T-helper 1 cell treated with Interleukin-12 subunit alpha and Interleukin-12 subunit beta and Interleukin-4 antibody, amounts not matched to agents 30 ng/mL and 1 ng/mL, for 36 hours (primary cell): ENCODE measurements at regions not wholly inside any gene's neighbourhood (a gene's known extent, or its start where the extent isn't known, plus 50 kb on each side); places are given as distances from the start of the nearest gene placed in this dataset.

Experiments used
- intact Hi-C: fragments of 100-400 bp; cut with micrococcal nuclease; formaldehyde crosslinking; loops from one replicate; pipeline ENCODE4 v1.15.1; 2024

- intact Hi-C loops = no loop called here
Observed at GRCh38 chr17:13735861-13736260, 134.1 kb upstream of the HS3ST3A1 start.

DNA sequence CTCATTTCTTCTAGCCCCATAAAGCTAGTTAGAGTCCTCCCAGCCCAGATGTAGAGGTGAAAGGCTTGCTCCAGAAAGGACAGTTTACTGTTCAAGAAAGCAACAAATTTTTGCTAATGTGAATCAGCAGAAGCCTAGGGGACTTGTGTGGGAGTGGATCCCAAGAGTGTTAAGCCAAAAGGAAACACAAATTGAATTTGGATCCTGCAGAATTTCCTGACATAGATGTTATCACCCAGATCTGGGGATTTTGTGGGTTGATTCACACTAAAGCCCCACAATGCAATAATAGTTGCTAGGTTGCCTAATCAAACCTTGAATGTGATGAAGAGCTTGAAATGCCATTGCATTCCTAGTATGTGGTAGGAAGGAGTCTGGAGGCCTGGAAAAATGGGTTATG lies 135.2 kb upstream of the HS3ST3A1 start:
- intact Hi-C loops = no loop called here

- intact Hi-C loops = no loop called here
Observed at GRCh38 chr17:13740686-13741085, 139.0 kb upstream of the HS3ST3A1 start.

DNA sequence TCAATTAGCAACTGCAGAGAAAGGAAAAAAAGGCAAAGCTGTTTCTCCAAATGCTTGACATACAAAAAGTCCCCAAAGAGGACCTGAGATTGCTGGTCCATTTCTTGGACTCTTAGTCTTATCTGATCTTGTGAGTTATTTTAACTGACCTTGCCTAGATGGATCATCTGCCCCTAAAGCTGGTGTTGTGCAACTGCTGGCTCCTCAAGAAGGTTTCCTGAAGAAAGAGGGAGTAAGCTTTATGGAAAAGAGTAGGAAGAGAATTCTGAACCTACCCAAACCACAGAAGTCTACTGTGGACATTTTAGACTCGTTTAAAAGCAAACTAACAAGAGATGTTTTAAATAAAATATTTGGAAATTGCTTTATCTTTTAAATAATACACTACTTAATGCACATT lies 140.0 kb upstream of the HS3ST3A1 start:
- intact Hi-C loops = no loop called here

GRCh38 chr17:13743906-13744305 lies 142.2 kb upstream of the HS3ST3A1 start:
- intact Hi-C loops = no loop called here

- intact Hi-C loops = no loop called here
Observed at GRCh38 chr17:13746404-13746803, 144.7 kb upstream of the HS3ST3A1 start.

GRCh38 chr17:13749166-13749890 lies 147.6 kb upstream of the HS3ST3A1 start:
- intact Hi-C loops = no loop called here

GRCh38 chr17:13749891-13750235 lies 148.1 kb upstream of the HS3ST3A1 start:
- intact Hi-C loops = no loop called here

DNA sequence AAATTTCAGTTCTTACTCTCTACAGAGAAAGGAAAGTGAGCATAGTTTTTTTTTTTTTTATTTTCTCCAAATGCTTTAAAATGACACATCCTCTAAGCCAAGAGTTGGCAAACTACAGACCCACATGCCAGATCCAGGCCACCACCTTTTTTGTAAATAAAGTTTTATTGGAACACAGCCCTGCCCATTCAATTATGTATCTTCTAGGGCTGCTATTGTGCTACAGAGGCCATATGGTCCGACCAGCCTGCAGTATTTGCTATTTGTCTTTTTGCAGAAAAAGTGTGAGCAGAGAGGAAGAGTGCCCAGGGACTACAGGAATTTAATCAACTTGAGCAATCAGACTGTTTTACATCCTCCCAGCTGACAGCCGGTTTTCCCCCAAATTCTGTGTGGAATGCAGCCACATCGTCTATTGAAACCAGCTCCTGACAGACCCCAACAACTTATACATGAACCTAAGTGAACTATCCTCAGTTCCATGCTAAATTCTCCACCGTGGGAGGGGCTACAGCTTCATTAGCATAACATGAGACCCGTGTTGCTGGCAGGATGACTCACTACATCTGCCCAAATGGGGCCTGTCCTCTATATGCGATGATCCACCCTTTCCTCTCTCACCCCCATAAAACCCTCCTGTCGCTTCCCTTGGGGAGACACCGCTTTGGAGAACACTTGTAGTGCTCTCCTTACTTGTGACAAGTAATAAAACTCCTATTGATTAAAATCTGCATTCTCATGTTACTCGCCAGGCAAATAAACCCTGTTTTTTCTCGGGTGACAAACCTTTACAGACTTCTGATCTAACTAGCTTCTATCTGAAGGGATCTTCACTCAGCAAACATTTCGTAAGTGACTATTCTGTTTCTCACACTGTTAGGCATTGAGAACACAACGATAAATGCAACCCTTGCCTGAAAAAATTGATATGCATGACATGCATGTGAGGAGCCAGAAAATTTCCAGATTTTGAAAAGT lies 149.4 kb upstream of the HS3ST3A1 start:
- intact Hi-C loops = no loop called here

DNA sequence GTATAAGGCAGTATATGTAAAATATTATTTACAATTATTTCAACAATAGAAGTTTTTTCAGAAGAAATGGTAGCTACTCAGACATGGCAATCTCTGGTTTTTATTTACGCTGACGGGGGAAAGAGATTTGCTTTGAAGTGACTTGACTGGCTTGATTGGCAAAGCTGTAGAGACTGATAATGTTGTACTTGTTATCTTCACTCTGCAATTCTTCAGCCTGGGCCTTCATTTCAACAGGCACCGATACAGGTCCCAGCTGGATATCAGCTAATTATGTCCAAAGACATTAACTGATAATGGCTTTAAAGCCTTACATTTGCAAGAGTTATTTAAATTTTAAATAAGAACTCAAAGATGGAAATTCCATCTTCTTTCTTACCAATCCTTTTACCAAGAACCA lies 151.4 kb upstream of the HS3ST3A1 start:
- intact Hi-C loops = no loop called here

- intact Hi-C loops = no loop called here
Observed at GRCh38 chr17:13753771-13754170, 152.0 kb upstream of the HS3ST3A1 start.

GRCh38 chr17:13755851-13756250 lies 154.1 kb upstream of the HS3ST3A1 start:
- intact Hi-C loops = loop anchor here (2.0 kb wide), 1 partner anchor 547 kb away; no protein-coding TSS in a partner anchor

- intact Hi-C loops = loop anchor here (2.0 kb wide), 1 partner anchor 546 kb away; no protein-coding TSS in a partner anchor
Observed at GRCh38 chr17:13756763-13757162, 155.0 kb upstream of the HS3ST3A1 start.

DNA sequence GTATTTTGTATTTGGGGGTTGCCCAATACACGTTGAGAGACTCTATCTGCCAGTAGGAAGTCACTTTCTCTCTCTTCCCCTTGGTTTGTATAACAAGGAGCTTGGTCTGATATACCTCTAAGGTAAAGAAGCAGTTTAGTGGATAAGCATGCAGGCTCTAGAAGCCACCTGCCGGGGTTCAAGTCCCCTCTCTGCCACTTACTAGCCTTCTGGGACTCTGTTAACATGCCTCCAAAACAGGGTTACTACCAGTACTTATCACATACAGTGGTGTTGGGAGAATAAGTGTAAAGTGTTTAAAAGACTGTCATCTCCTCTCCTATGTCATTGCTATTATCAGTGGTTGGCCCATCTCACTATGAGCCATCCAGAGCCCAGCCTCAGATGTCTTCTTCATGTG lies 156.1 kb upstream of the HS3ST3A1 start:
- intact Hi-C loops = loop anchor here (2.0 kb wide), 1 partner anchor 545 kb away; no protein-coding TSS in a partner anchor

DNA sequence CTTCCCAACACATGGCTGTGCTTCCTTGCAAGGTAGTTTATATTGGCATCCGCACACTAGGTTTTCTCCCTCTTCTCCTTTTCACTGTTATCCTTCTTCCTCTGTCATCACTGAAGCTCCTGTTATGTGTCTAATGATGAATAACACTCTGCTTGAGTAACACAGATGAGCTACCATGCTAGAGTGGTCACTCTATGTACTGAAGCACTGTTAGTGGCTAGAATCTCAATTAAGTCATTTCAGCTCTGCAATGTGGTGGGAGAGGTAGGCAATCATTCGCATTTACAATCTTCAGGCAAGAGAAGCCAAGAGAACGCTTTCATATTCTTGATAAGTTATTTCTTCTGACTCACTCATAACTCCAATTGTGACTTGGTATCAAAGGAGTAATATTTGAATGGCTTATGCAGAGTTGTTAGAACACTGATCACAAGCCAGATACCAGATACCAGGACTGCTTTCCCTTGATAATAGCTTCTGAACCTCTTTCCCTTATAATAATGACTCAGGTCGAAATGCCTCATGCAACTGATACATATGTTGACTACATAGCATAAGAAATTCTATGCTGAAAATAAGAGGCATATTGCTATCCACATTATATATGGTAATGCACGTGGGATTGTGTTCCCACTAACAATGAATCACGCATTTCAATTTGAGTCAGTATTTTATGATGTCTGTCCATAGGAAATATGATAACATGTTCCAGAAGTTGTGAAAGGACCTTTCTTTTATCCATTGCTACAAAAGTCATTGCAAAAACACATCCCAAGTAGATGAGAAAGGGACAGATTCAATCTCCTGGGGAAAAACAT lies 158.0 kb upstream of the HS3ST3A1 start:
- intact Hi-C loops = no loop called here

DNA sequence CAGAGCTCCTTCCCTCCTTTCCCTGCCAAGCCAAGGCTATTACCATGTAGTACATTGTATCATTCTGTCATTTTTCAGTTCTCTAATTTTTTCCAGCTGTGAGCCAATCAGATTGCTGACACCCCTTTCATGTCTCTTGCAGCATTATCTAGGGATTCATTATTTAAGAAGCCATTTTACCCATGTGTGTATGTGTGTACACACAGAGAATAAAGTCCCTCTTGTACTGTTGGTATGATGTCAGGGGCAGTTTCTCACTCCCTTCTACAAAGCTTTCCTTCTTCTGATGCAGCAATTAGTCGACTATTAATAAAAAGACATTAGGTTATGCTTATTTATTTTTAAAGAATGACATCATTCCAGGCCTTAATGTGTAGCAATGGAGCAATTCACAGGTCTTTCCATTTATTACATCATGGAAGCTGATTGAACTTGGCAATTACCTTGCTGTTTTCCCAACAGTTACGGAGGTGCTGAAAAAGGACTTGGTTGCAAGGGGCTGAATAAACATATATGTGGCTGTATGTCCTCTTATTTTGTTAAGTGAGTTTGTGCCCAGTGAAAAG lies 159.4 kb upstream of the HS3ST3A1 start:
- intact Hi-C loops = no loop called here

- intact Hi-C loops = no loop called here
Observed at GRCh38 chr17:13765701-13766100, 164.0 kb upstream of the HS3ST3A1 start.

DNA sequence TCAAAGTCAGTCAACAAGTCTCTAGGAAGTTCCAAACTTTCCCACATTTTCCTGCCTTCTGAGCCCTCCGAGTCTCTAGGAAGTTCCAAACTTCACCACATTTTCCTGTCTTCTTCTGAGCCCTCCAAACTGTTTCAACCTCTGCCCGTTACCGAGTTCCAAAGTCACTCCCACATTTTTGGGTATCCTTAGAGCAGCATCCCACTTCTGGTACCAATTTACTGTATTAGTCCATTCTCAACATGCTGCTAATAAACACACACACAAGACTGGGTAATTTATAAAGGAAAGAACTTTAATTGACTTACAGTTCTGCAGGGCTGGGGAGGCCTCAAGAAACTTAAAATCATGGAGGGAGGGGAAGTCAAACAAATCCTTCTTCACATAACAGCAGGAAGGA lies 169.0 kb upstream of the HS3ST3A1 start:
- intact Hi-C loops = no loop called here

- intact Hi-C loops = no loop called here
Observed at GRCh38 chr17:13775450-13775849, 173.7 kb upstream of the HS3ST3A1 start.

- intact Hi-C loops = no loop called here
Observed at GRCh38 chr17:13776027-13776551, 174.4 kb upstream of the HS3ST3A1 start.

- intact Hi-C loops = no loop called here
Observed at GRCh38 chr17:13777003-13777402, 175.3 kb upstream of the HS3ST3A1 start.
